SK-N-SH (cell line): ENCODE measurements at regions not wholly inside any gene's neighbourhood (a gene's known extent, or its start where the extent isn't known, plus 50 kb on each side); places are given as distances from the start of the nearest gene placed in this dataset.

ENCODE experiments used
- CTCF ChIA-PET: fragments of 300-600, 350-600 bp; formaldehyde crosslinking; extraction: SDS; loops from one replicate; lab custom pipeline; 2021; lab: Yijun Ruan, JAX
- POLR2A ChIA-PET: fragments of 350-600 bp; sonication (Branson Sonifier 250); formaldehyde crosslinking; extraction: SDS; loops from one replicate; lab custom pipeline; 2020; ENCODE audit warnings: antibody characterized with exemption, inconsistent platforms; lab: Yijun Ruan, JAX
- DNase-seq: peaks from one replicate; pipeline ENCODE4 v3.0.0; 2012
- H2AFZ ChIP-seq: fragments of 200-600 bp; sonication (generic); 2 replicates; pipeline ENCODE4 v1.8.1; 2016; ENCODE audit warnings: antibody characterized with exemption, mild to moderate bottlenecking, low read depth
- H3F3A ChIP-seq: fragments of 200-600 bp; sonication (generic); replicated peaks from 2 replicates; pipeline ENCODE3; 2016; ENCODE audit warnings: antibody characterized with exemption, mild to moderate bottlenecking; ENCODE audit not compliant: insufficient read depth
- H3K27ac ChIP-seq, 2 experiments: fragments of 200-500 bp in 1 of 2; fragments of 200-600 bp in 1 of 2; sonication (Bioruptor generic) in 1 of 2; sonication (generic), shearing (Covaris generic) in 1 of 2; 2 replicates each; pipeline versions ENCODE4 v1.5.1 to v1.6.1; 2014 to 2016; ENCODE audit warnings: low read depth in 2 of 2, inconsistent platforms in 1 of 2, low read length in 1 of 2, mild to moderate bottlenecking in 1 of 2, mixed read lengths in 1 of 2
- H3K27me3 ChIP-seq: fragments of 200-600 bp; sonication (generic), shearing (Covaris generic); 2 replicates; pipeline ENCODE4 v1.6.1; 2016; ENCODE audit warnings: mixed run types; ENCODE audit not compliant: insufficient read depth
- H3K36me3 ChIP-seq, 2 experiments: fragments of 200-500 bp in 1 of 2; fragments of 200-600 bp in 1 of 2; sonication (Bioruptor generic) in 1 of 2; sonication (generic) in 1 of 2; replicated peaks in 1 of 2; 2 replicates each; pipeline versions ENCODE3 to v1.5.1; 2014 to 2016; ENCODE audit warnings: low read length in 1 of 2, mild to moderate bottlenecking in 1 of 2; ENCODE audit not compliant: insufficient read depth in 2 of 2, control insufficient read depth in 1 of 2
- H3K4me1 ChIP-seq, 2 experiments: fragments of 200-500 bp in 1 of 2; fragments of 200-600 bp in 1 of 2; sonication (Bioruptor generic) in 1 of 2; sonication (generic), shearing (Covaris generic) in 1 of 2; 2 replicates each; pipeline versions ENCODE4 v1.5.1 to v1.6.1; 2014 to 2016; ENCODE audit warnings: low read depth in 1 of 2, low read length in 1 of 2, mixed run types in 1 of 2; ENCODE audit not compliant: insufficient read depth in 2 of 2, control insufficient read depth in 1 of 2
- H3K4me2 ChIP-seq: fragments of 200-600 bp; sonication (generic), shearing (Covaris generic); 2 replicates; pipeline ENCODE4 v1.6.1; 2017; ENCODE audit warnings: mixed run types
- H3K4me3 ChIP-seq, 2 experiments: fragments of 200-500 bp in 1 of 2; fragments of 200-600 bp in 1 of 2; sonication (Bioruptor generic) in 1 of 2; sonication (generic), shearing (Covaris generic) in 1 of 2; 2 replicates each; pipeline versions ENCODE4 v1.5.1 to v1.8.1; 2014 to 2016; ENCODE audit warnings: low read depth in 2 of 2, inconsistent platforms in 1 of 2, low read length in 1 of 2, mild to moderate bottlenecking in 1 of 2, mixed read lengths in 1 of 2, moderate library complexity in 1 of 2
- H3K79me2 ChIP-seq: fragments of 200-600 bp; sonication (generic); 2 replicates; pipeline ENCODE4 v1.8.1; 2017; ENCODE audit warnings: mild to moderate bottlenecking; ENCODE audit not compliant: insufficient read depth
- H3K9ac ChIP-seq: fragments of 200-600 bp; sonication (generic); 2 replicates; pipeline ENCODE4 v1.6.1; 2017; ENCODE audit warnings: mixed run types
- H3K9me2 ChIP-seq: fragments of 200-600 bp; sonication (generic); 2 replicates; pipeline ENCODE4 v1.6.1; 2017; ENCODE audit warnings: mixed run types
- H3K9me3 ChIP-seq: fragments of 200-600 bp; sonication (generic); 2 replicates; pipeline ENCODE4 v1.6.1; 2017; ENCODE audit warnings: mixed run types, mild to moderate bottlenecking, moderate library complexity
- H4K20me1 ChIP-seq: fragments of 200-600 bp; sonication (generic); 2 replicates; pipeline ENCODE4 v1.6.1; 2017; ENCODE audit warnings: mild to moderate bottlenecking, mixed run types; ENCODE audit not compliant: insufficient read depth
- EP300 ChIP-seq, 2 experiments: IDR thresholded peaks; 2 replicates each; pipeline versions ENCODE4 v1.4.0 to v1.6.1; 2012; ENCODE audit warnings: borderline replicate concordance in 1 of 2, low read depth in 1 of 2, low read length in 1 of 2
- EZH2phosphoT487 ChIP-seq: fragments of 200-600 bp; sonication (generic); IDR thresholded peaks from 2 replicates; pipeline ENCODE4 v1.6.1; 2017; ENCODE audit warnings: low read depth, mixed run types, mild to moderate bottlenecking, antibody characterized with exemption, moderate library complexity, borderline replicate concordance
- FOSL2 ChIP-seq: IDR thresholded peaks from 2 replicates; pipeline ENCODE4 v1.4.0; 2012; ENCODE audit warnings: low read depth, mild to moderate bottlenecking, moderate library complexity, borderline replicate concordance
- FOXJ3 ChIP-seq: sonication (generic); formaldehyde crosslinking; IDR thresholded peaks from 2 replicates; pipeline ENCODE4 v1.5.1; 2020; ENCODE audit warnings: mild to moderate bottlenecking, missing genetic modification reagents
- FOXM1 ChIP-seq: IDR thresholded peaks from 2 replicates; pipeline ENCODE4 v1.4.0; 2012; ENCODE audit warnings: low read depth, mild to moderate bottlenecking
- GABPA ChIP-seq: IDR thresholded peaks from 2 replicates; pipeline ENCODE4 v1.4.0; 2012; ENCODE audit warnings: low read depth, mild to moderate bottlenecking
- GATA2 ChIP-seq: sonication (generic); formaldehyde crosslinking; IDR thresholded peaks from 2 replicates; pipeline ENCODE4 v1.5.0; 2020; ENCODE audit warnings: mild to moderate bottlenecking, missing genetic modification reagents
- JUND ChIP-seq: IDR thresholded peaks from 2 replicates; pipeline ENCODE4 v1.4.0; 2012
- MEF2A ChIP-seq: IDR thresholded peaks from 2 replicates; pipeline ENCODE4 v1.4.0; 2012; ENCODE audit warnings: low read depth, borderline replicate concordance
- MXI1 ChIP-seq: IDR thresholded peaks from 2 replicates; pipeline ENCODE4 v1.6.1; 2012; ENCODE audit warnings: mild to moderate bottlenecking, low read depth, low read length, improper control_type of control experiment
- PBX3 ChIP-seq: IDR thresholded peaks from 2 replicates; pipeline ENCODE4; 2012
- POLR2AphosphoS5 ChIP-seq: IDR thresholded peaks from 2 replicates; pipeline ENCODE4 v1.6.1; 2012; ENCODE audit warnings: low read depth, low read length
- RAD21 ChIP-seq: IDR thresholded peaks from 2 replicates; pipeline ENCODE4 v1.6.1; 2012; ENCODE audit warnings: mild to moderate bottlenecking, low read length
- RCOR1 ChIP-seq: fragments of 150-350 bp; IDR thresholded peaks from 2 replicates; pipeline ENCODE4 v1.6.1; 2017; ENCODE audit warnings: antibody characterized with exemption, low read length
- RFX5 ChIP-seq: IDR thresholded peaks from 2 replicates; pipeline ENCODE4 v1.6.1; 2012; ENCODE audit warnings: mild to moderate bottlenecking, improper control_type of control experiment, low read length
- RXRA ChIP-seq: IDR thresholded peaks from 2 replicates; pipeline ENCODE4 v1.4.0; 2012; ENCODE audit warnings: low read depth, mild to moderate bottlenecking, borderline replicate concordance
- SMC3 ChIP-seq: IDR thresholded peaks from 2 replicates; pipeline ENCODE4 v1.6.1; 2012; ENCODE audit warnings: low read depth, low read length, improper control_type of control experiment
- TAF1 ChIP-seq: IDR thresholded peaks from 2 replicates; pipeline ENCODE4 v1.6.1; 2012; ENCODE audit warnings: low read depth, mild to moderate bottlenecking, low read length, moderate library complexity, borderline replicate concordance
- TEAD4 ChIP-seq: IDR thresholded peaks from 2 replicates; pipeline ENCODE4 v1.4.0; 2012; ENCODE audit warnings: mild to moderate bottlenecking, borderline replicate concordance; ENCODE audit not compliant: insufficient read depth
- YY1 ChIP-seq: IDR thresholded peaks from 2 replicates; pipeline ENCODE4 v1.4.0; 2012; ENCODE audit warnings: low read depth, mild to moderate bottlenecking
- WGBS: methylation state at CpG from one replicate; pipeline ENCODE4 v1.1.6; 2017; ENCODE audit warnings: low lambda C conversion rate; 5-methylcytosine and 5-hydroxymethylcytosine counted together

GRCh38 chr1:4463631-4464030, 190.8 kb upstream of the AJAP1 start:
- ChIA-PET POLR2A (no interaction called here), CTCF (no interaction called here)
- 40% methylated on average over 6 of the region's 9 CpGs for WGBS
- Histone ChIP-seq H3K4me2 (no peak overlapping the region), H4K20me1 (no peaks in the 10 kb centered on the region), H2AFZ (no peak overlapping the region), H3K4me1 (no peaks in the 10 kb centered on the region), H3K79me2 (no peaks in the 10 kb centered on the region), H3K9me3 (no peaks in the 10 kb centered on the region), H3F3A (no peaks in the 10 kb centered on the region), H3K27me3 (no peaks in the 10 kb centered on the region), H3K4me3 (no peak overlapping the region), H3K27ac (no peak overlapping the region), H3K9me2 (no peaks in the 10 kb centered on the region), H3K9ac (no peak overlapping the region), H3K36me3 (no peaks in the 10 kb centered on the region)
- no peak for TF ChIP-seq JUND
- no peak for TF ChIP-seq FOSL2
- no peak for TF ChIP-seq GATA2 (CRISPR knock-in tag)
- no peak for TF ChIP-seq RXRA
- no peak for DNase-seq

- POLR2A ChIA-PET = no interaction called here
- no peaks in the 10 kb centered on the region for H3F3A ChIP-seq
- DNase-seq = no peak
- no peak overlapping the region for H3K4me2 ChIP-seq
- H3K36me3 ChIP-seq = no peaks in the 10 kb centered on the region
- TF ChIP-seq RCOR1 = no peak
- no peak for TF ChIP-seq EP300 (IDR thresholded peaks at IDR 0.05; ENCODE audit: borderline replicate concordance in 1 of 2, low read depth in 1 of 2, low read length in 1 of 2)
- H3K9me3 ChIP-seq = no peaks in the 10 kb centered on the region
- H3K4me1 ChIP-seq = no peaks in the 10 kb centered on the region
- no peak overlapping the region for H3K4me3 ChIP-seq
- H3K9me2 ChIP-seq = no peaks in the 10 kb centered on the region
- H4K20me1 ChIP-seq = no peaks in the 10 kb centered on the region
- no peak overlapping the region for H3K27ac ChIP-seq
- no peak overlapping the region for H2AFZ ChIP-seq
- no peak overlapping the region for H3K9ac ChIP-seq
- H3K27me3 ChIP-seq = no peaks in the 10 kb centered on the region
- no peaks in the 10 kb centered on the region for H3K79me2 ChIP-seq
- CTCF ChIA-PET = no interaction called here
- 28% methylated on average over 2 of the region's 3 CpGs for WGBS
Observed at GRCh38 chr1:4464478-4464877, 189.9 kb upstream of the AJAP1 start.

- Histone ChIP-seq H3K4me3 (no peak overlapping the region), H2AFZ (no peak overlapping the region), H3K27ac (no peak overlapping the region), H3K4me2 (no peak overlapping the region), H4K20me1 (no peaks in the 10 kb centered on the region), H3K4me1 (no peaks in the 10 kb centered on the region), H3K27me3 (no peaks in the 10 kb centered on the region), H3K36me3 (no peaks in the 10 kb centered on the region), H3F3A (no peaks in the 10 kb centered on the region), H3K79me2 (no peaks in the 10 kb centered on the region), H3K9ac (no peak overlapping the region), H3K9me2 (no peaks in the 10 kb centered on the region), H3K9me3 (no peaks in the 10 kb centered on the region)
- POLR2A ChIA-PET = no interaction called here
- CTCF ChIA-PET = no interaction called here
- no peak for TF ChIP-seq JUND
- TF ChIP-seq PBX3 = no peak
- no peak for TF ChIP-seq POLR2AphosphoS5
- TF ChIP-seq MXI1 = no peak
- no peak for TF ChIP-seq RXRA
- TF ChIP-seq RFX5 = no peak
- no peak for TF ChIP-seq EZH2phosphoT487
- no peak for TF ChIP-seq EP300 (IDR thresholded peaks at IDR 0.05; ENCODE audit: borderline replicate concordance in 1 of 2, low read depth in 1 of 2, low read length in 1 of 2)
- TF ChIP-seq RAD21 = no peak
- TF ChIP-seq TEAD4 = no peak
- TF ChIP-seq FOXJ3 (CRISPR knock-in tag) = no peak
- TF ChIP-seq RCOR1 = no peak
- TF ChIP-seq GABPA = no peak
- TF ChIP-seq MEF2A = no peak
- no peak for TF ChIP-seq YY1
- TF ChIP-seq FOSL2 = no peak
- TF ChIP-seq FOXM1 = no peak
- no peak for TF ChIP-seq SMC3
- no peak for TF ChIP-seq TAF1
- no peak for DNase-seq
- WGBS = 17% methylated on average over 2 of the region's 8 CpGs
Observed at GRCh38 chr1:4467241-4467640, 187.2 kb upstream of the AJAP1 start.
